T-helper 17 cell (primary cell): ENCODE measurements at regions not wholly inside any gene's neighbourhood (a gene's known extent, or its start where the extent isn't known, plus 50 kb on each side); places are given as distances from the start of the nearest gene placed in this dataset.

Experiments
- ATAC-seq: fragments of 150-1000 bp; cut with Tn5 transposase; 2 replicates; pipeline ENCODE4 v1.10.0; 2021; ENCODE audit warnings: mild to moderate bottlenecking, moderate library complexity
- DNase-seq, 3 donors: peaks; one replicate each; pipeline versions ENCODE4 v3.0.0 to v3.0.0-alpha.2; 2020 to 2021
- H3K9me3 ChIP-seq: one replicate; pipeline ENCODE4 v1.7.0; 2013; ENCODE audit warnings: low read length, mild to moderate bottlenecking; ENCODE audit not compliant: control insufficient read depth, poor library complexity, severe bottlenecking
- H3K27ac Mint-ChIP-seq: one replicate; pipeline ENCODE4 v1.8.0; 2022; ENCODE audit warnings: mild to moderate bottlenecking, moderate library complexity, mixed read lengths
- H3K27me3 Mint-ChIP-seq: one replicate; pipeline ENCODE4 v1.8.0; 2022; ENCODE audit warnings: mixed read lengths
- H3K36me3 Mint-ChIP-seq: one replicate; pipeline ENCODE4 v1.8.0; 2022; ENCODE audit warnings: low read depth, mixed read lengths
- H3K4me1 Mint-ChIP-seq: one replicate; pipeline ENCODE4 v1.8.0; 2022; ENCODE audit warnings: mild to moderate bottlenecking, mixed read lengths
- H3K4me3 Mint-ChIP-seq: one replicate; pipeline ENCODE4 v1.8.0; 2022; ENCODE audit warnings: mild to moderate bottlenecking, moderate library complexity, mixed read lengths

- no peaks in the 10 kb centered on the region for H3K9me3 ChIP-seq
- ATAC-seq = no peak
- H3K4me3 Mint-ChIP-seq = no peak overlapping the region
- H3K27ac Mint-ChIP-seq = no peak overlapping the region
- H3K4me1 Mint-ChIP-seq = no peaks in the 10 kb centered on the region
- no peak for DNase-seq
- H3K36me3 Mint-ChIP-seq = no peaks in the 10 kb centered on the region
- H3K27me3 Mint-ChIP-seq = no peaks in the 10 kb centered on the region
Measured at GRCh38 chr9:11708899-11709298, 984.3 kb upstream of the TYRP1 start.

- no peak overlapping the region for H3K4me3 Mint-ChIP-seq
- ATAC-seq = no peak
Measured at GRCh38 chr9:11709567-11709966, 983.6 kb upstream of the TYRP1 start.

GRCh38 chr9:11713077-11713476 lies 980.1 kb upstream of the TYRP1 start:
- H3K27ac Mint-ChIP-seq = no peak overlapping the region

More at GRCh38 chr9:11709567-11709966, 983.6 kb upstream of the TYRP1 start:
- H3K36me3 Mint-ChIP-seq = no peaks in the 10 kb centered on the region
- DNase-seq = no peak
- H3K27ac Mint-ChIP-seq = no peak overlapping the region
- no peaks in the 10 kb centered on the region for H3K27me3 Mint-ChIP-seq
- H3K4me1 Mint-ChIP-seq = no peaks in the 10 kb centered on the region
- H3K9me3 ChIP-seq = no peaks in the 10 kb centered on the region

DNA sequence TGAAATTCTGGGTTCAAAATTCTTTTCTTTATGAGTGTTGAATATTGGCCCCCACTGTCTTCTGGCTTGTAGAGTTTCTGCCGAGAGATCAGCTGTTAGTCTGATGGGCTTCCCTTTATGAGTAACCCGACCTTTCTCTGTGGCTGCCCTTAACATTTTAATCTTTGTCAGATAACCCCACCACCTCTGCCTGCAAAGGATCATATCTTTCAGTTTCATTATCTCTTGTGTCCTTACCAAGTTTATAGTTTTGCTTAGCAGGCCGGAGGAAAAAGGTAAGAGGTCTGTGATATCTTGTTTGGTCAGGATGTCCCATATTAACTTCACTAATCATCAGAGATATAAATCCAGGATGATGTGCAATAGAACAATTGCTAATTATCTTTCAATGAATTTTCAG lies 970.2 kb upstream of the TYRP1 start:
- no peaks in the 10 kb centered on the region for H3K27me3 Mint-ChIP-seq
- no peak for ATAC-seq
- no peaks in the 10 kb centered on the region for H3K9me3 ChIP-seq

More at GRCh38 chr9:11713077-11713476, 980.1 kb upstream of the TYRP1 start:
- H3K36me3 Mint-ChIP-seq = no peaks in the 10 kb centered on the region
- no peak overlapping the region for H3K4me3 Mint-ChIP-seq
- no peak for DNase-seq
- H3K4me1 Mint-ChIP-seq = no peaks in the 10 kb centered on the region
- no peak for ATAC-seq
- H3K27me3 Mint-ChIP-seq = no peaks in the 10 kb centered on the region
- H3K9me3 ChIP-seq = no peaks in the 10 kb centered on the region

DNA sequence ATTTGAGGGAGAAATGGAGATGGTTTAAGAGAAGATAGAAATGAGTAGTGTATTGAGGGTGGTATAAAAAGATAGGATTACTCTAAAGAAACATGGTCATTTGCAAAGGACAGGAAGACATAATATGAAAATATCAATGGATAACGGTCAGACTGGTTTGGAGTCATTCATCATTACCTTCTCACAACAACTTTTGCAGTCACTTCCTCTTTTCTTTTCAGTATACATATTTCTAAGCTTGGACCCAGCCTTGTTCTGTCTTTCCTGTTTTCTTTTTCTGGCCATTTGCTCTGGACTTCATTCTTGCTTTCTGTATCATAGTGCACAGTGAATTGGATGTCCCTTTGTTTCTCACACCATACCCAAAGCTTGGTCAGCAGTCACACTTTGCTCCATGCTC lies 966.5 kb upstream of the TYRP1 start:
- Mint-ChIP-seq H3K36me3 (no peaks in the 10 kb centered on the region), H3K4me1 (no peaks in the 10 kb centered on the region), H3K27ac (no peak overlapping the region), H3K4me3 (no peak overlapping the region), H3K27me3 (no peaks in the 10 kb centered on the region)
- ATAC-seq (no peak), DNase-seq (no peak)
- no peaks in the 10 kb centered on the region for H3K9me3 ChIP-seq

More for the DNA sequence above, 970.2 kb upstream of the TYRP1 start:
- no peak for DNase-seq
- Mint-ChIP-seq H3K4me1 (no peaks in the 10 kb centered on the region), H3K27ac (no peak overlapping the region), H3K36me3 (no peaks in the 10 kb centered on the region), H3K4me3 (no peak overlapping the region)

DNA sequence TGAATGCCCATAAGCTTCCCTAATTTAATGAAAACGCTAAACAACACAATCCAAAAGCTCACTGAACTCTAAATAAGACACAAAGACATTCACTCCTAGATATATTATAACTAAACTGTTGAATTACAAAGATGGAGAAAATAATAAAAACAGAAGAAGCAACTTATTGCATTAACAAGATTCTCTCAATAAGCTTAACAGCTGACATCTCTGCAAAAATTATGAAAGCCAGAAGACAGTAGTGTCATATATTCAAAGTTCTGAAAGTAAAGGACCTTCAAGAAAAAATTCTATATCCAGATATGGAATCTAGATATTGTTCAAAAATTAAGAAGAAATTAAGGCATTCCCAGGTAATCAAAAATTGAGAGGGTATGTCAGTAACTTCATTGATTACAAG lies 957.8 kb upstream of the TYRP1 start:
- no peaks in the 10 kb centered on the region for H3K36me3 Mint-ChIP-seq
- no peaks in the 10 kb centered on the region for H3K9me3 ChIP-seq
- H3K4me3 Mint-ChIP-seq = no peak overlapping the region
- ATAC-seq (no peak), DNase-seq (no peak)
- no peaks in the 10 kb centered on the region for H3K4me1 Mint-ChIP-seq
- no peak overlapping the region for H3K27ac Mint-ChIP-seq
- no peaks in the 10 kb centered on the region for H3K27me3 Mint-ChIP-seq

DNA sequence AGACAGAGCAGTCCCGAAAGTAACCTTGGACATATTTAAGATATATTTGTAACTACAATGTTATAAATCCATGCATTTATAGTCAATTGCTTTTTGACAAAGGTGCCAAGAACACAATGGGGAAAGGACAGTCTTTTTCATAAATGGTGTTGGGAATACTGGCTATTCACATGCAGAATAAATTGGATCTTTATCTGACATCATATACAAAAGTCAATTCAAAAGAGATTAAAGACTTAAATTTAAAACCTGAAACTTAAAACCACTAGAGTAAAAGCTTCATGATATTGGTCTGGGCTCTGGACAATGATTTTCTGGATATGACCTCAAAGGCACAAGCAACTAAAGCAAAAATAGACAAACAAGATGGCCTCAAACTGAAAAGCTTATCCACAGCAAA lies 950.7 kb upstream of the TYRP1 start:
- Mint-ChIP-seq H3K27ac (no peak overlapping the region), H3K4me1 (no peaks in the 10 kb centered on the region), H3K36me3 (no peaks in the 10 kb centered on the region), H3K4me3 (no peak overlapping the region), H3K27me3 (no peaks in the 10 kb centered on the region)
- DNase-seq (no peak), ATAC-seq (no peak)
- no peaks in the 10 kb centered on the region for H3K9me3 ChIP-seq

DNA sequence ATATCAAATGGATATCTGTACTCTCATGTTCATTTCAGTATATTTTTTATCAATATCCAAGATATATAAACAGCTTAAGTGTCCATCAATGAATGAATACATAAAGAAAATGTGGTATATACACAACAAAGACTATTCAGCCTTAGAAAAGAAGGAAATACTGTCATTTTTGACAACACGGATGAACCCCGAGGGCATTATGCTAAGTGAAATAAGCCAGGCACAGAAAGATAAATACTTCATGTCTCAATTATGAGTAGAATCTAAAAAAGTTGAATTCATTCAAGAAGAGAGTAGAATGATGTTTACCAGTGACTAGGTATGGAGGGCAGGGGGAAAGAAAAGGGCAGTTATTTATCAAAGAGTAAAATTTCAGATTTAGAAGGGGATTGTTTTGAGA lies 949.8 kb upstream of the TYRP1 start:
- H3K9me3 ChIP-seq = no peaks in the 10 kb centered on the region
- no peaks in the 10 kb centered on the region for H3K4me1 Mint-ChIP-seq
- no peaks in the 10 kb centered on the region for H3K27me3 Mint-ChIP-seq
- DNase-seq = no peak
- no peaks in the 10 kb centered on the region for H3K36me3 Mint-ChIP-seq
- no peak overlapping the region for H3K27ac Mint-ChIP-seq
- no peak for ATAC-seq
- H3K4me3 Mint-ChIP-seq = no peak overlapping the region

DNA sequence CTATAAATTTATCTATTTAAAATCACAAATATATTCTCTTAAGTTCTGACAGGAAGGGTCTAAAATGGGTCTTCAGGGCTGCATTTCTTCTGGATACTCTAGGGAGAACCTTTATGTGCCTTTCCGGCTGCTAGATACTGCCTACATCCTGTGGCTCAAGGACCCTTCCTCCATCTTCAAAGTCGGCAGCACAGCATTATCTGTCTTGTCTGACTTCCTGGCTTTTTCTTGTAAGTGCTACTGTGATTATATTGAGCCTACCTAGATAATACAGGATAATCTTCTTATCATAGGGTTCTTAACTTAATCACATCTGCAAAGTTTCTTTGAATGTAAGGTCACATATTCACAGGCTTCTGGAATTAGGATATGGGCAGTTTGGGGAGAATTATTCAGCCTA lies 943.8 kb upstream of the TYRP1 start:
- ATAC-seq (no peak), DNase-seq (no peak)
- H3K9me3 ChIP-seq = no peaks in the 10 kb centered on the region
- Mint-ChIP-seq H3K27me3 (no peaks in the 10 kb centered on the region), H3K36me3 (no peaks in the 10 kb centered on the region), H3K27ac (no peak overlapping the region), H3K4me3 (no peak overlapping the region), H3K4me1 (no peaks in the 10 kb centered on the region)

DNA sequence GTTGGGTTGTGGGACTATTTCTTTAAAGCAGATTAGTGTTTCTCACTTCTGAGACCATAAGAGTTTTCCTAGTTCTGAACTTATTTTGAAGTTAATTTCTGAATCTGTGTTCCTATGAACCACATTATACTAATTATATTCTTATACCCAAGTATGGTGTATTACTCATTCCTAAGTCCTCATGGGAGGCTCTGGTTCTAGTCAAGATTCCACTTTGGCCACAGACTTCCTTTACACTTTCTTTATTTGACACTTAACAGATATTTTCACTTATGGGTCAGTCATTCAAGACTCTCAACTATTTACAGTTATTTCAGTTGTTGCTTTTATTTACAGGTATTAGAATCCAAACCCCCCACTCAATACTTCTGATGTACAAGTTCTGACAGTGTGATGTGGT lies 937.2 kb upstream of the TYRP1 start:
- no peak for ATAC-seq
- no peaks in the 10 kb centered on the region for H3K4me1 Mint-ChIP-seq

DNA sequence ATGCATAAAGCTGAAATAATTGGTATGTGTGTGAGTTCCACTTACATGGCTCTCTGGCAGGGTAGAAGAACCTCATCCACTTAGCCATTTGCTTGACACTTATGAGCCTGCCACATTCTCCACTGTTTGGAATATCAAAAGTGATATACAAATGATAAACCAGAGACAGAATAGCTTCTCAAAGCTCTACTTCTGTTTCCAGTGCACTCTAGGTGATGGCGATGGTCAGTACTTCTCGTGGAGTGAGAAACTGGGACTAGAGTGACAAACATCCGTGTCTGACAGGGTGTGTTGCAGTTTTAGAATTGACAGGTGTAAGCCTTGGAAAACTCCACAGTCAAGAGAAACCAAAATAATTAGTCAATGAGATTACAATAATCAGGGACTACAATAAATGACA lies 935.8 kb upstream of the TYRP1 start:
- no peaks in the 10 kb centered on the region for H3K27me3 Mint-ChIP-seq
- no peak for ATAC-seq

More for the DNA sequence above, 937.2 kb upstream of the TYRP1 start:
- H3K9me3 ChIP-seq = no peaks in the 10 kb centered on the region
- no peak overlapping the region for H3K27ac Mint-ChIP-seq
- H3K4me3 Mint-ChIP-seq = no peak overlapping the region
- H3K36me3 Mint-ChIP-seq = no peaks in the 10 kb centered on the region
- no peaks in the 10 kb centered on the region for H3K27me3 Mint-ChIP-seq
- no peak for DNase-seq

GRCh38 chr9:11758016-11758415 lies 935.2 kb upstream of the TYRP1 start:
- Mint-ChIP-seq H3K27ac (no peak overlapping the region), H3K4me1 (no peaks in the 10 kb centered on the region), H3K36me3 (no peaks in the 10 kb centered on the region), H3K4me3 (no peak overlapping the region), H3K27me3 (no peaks in the 10 kb centered on the region)
- no peaks in the 10 kb centered on the region for H3K9me3 ChIP-seq
- no peak for DNase-seq
- ATAC-seq = no peak

More for the DNA sequence above, 935.8 kb upstream of the TYRP1 start:
- Mint-ChIP-seq H3K4me3 (no peak overlapping the region), H3K36me3 (no peaks in the 10 kb centered on the region), H3K27ac (no peak overlapping the region), H3K4me1 (no peaks in the 10 kb centered on the region)
- no peaks in the 10 kb centered on the region for H3K9me3 ChIP-seq
- no peak for DNase-seq

DNA sequence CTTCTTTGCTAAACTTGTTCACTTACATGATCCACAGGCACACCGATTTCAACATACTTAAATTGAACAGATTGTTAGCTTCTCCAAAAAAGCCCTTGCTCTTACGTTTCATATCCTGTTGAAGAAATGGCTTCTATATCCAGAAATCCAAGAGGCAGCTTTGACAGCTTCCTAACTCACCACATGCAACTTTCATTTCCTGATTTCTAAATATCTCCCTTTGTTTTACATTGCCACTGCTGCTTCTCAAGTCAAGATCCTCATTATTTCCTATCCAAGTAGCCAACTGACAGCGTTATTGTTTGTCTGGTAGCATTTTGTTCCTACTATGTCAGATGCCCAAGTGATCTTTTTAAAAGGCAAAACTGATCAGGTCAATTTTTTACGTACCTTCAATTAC lies 913.2 kb upstream of the TYRP1 start:
- H3K36me3 Mint-ChIP-seq = no peaks in the 10 kb centered on the region
- no peak for DNase-seq
- ATAC-seq = no peak
- H3K4me1 Mint-ChIP-seq = no peaks in the 10 kb centered on the region
- H3K4me3 Mint-ChIP-seq = no peak overlapping the region
- H3K27me3 Mint-ChIP-seq = no peaks in the 10 kb centered on the region
- no peak overlapping the region for H3K27ac Mint-ChIP-seq
- no peaks in the 10 kb centered on the region for H3K9me3 ChIP-seq

DNA sequence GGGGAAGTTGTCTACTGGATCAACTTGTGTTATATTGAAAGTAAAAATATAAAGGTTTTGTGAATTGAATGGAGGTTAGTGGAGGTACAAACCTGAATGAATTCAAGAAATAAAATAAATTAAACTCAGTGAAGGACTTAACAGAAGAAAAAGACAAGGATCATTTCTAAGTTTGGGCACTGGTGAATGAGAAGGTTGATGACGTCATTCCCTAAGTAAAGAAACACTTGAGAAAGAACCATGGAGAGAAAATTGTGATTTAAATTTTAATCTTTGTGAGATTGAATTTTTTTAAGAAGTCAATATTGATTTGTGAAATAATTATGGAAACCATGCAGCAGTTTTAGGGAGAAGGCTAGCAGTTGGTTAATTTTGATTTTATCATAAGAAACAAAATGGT lies 900.3 kb upstream of the TYRP1 start:
- no peak overlapping the region for H3K27ac Mint-ChIP-seq
- no peaks in the 10 kb centered on the region for H3K36me3 Mint-ChIP-seq
- no peaks in the 10 kb centered on the region for H3K4me1 Mint-ChIP-seq
- no peaks in the 10 kb centered on the region for H3K27me3 Mint-ChIP-seq
- H3K4me3 Mint-ChIP-seq = no peak overlapping the region
- H3K9me3 ChIP-seq = peaks cover 5% of the 10 kb centered on the region
- DNase-seq (no peak), ATAC-seq (no peak)

GRCh38 chr9:11794984-11795383 lies 898.2 kb upstream of the TYRP1 start:
- DNase-seq (no peak), ATAC-seq (no peak)
- Mint-ChIP-seq H3K27me3 (no peaks in the 10 kb centered on the region), H3K4me1 (no peaks in the 10 kb centered on the region), H3K4me3 (no peak overlapping the region), H3K27ac (no peak overlapping the region), H3K36me3 (no peaks in the 10 kb centered on the region)
- H3K9me3 ChIP-seq = no peaks in the 10 kb centered on the region
